HFF-Myc (cell line): ENCODE measurements at regions not wholly inside any gene's neighbourhood (a gene's known extent, or its start where the extent isn't known, plus 50 kb on each side); places are given as distances from the start of the nearest gene placed in this dataset.

ENCODE experiments used
- DNase-seq: peaks from one replicate; pipeline ENCODE4 v3.0.0-alpha.2; 2011; ENCODE audit warnings: low read depth; ENCODE audit errors: extremely low read depth
- H3K4me3 ChIP-seq: replicated peaks from 2 replicates; pipeline ENCODE4 v1.5.1; 2011; ENCODE audit warnings: low read depth, mild to moderate bottlenecking, control low read depth, low read length
- CTCF ChIP-seq: IDR thresholded peaks from 2 replicates; pipeline ENCODE4 v1.5.1; 2012; ENCODE audit warnings: mild to moderate bottlenecking, low read depth, low read length, control low read depth; ENCODE audit errors: missing control alignments

- no peak overlapping the region for H3K4me3 ChIP-seq
These were observed 57.2 kb upstream of the SIAH1 start for GRCh38 chr16:48442379-48442778.

GRCh38 chr16:48441863-48442279 is 56.7 kb upstream of the SIAH1 start:
- no peak for DNase-seq

More at GRCh38 chr16:48442379-48442778, 57.2 kb upstream of the SIAH1 start:
- DNase-seq = no peak
- no peak for TF ChIP-seq CTCF

GRCh38 chr16:48441106-48441505 is 55.9 kb upstream of the SIAH1 start:
- TF ChIP-seq CTCF = no peak
- DNase-seq = no peak
- no peak overlapping the region for H3K4me3 ChIP-seq

More at GRCh38 chr16:48441863-48442279, 56.7 kb upstream of the SIAH1 start:
- no peak for TF ChIP-seq CTCF
- H3K4me3 ChIP-seq = no peak overlapping the region

- no peak for TF ChIP-seq CTCF
- H3K4me3 ChIP-seq = no peak overlapping the region
- no peak for DNase-seq
These were observed 53.2 kb upstream of the SIAH1 start for GRCh38 chr16:48438414-48438813.

- no peak overlapping the region for H3K4me3 ChIP-seq
- TF ChIP-seq CTCF = no peak
- no peak for DNase-seq
These were observed 50.7 kb upstream of the SIAH1 start for GRCh38 chr16:48435906-48436305.

- DNase-seq = no peak
- H3K4me3 ChIP-seq = no peak overlapping the region
- no peak for TF ChIP-seq CTCF
These were observed 50.1 kb upstream of the SIAH1 start for GRCh38 chr16:48435318-48435680.
